HG02623 (cell line): ENCODE measurements at regions not wholly inside any gene's neighbourhood (a gene's known extent, or its start where the extent isn't known, plus 50 kb on each side); places are given as distances from the start of the nearest gene placed in this dataset.

Experiments
- ATAC-seq: cut with Tn5 transposase; IDR thresholded peaks from one replicate; pipeline ENCODE4 v1.9.1; 2021; ENCODE audit warnings: moderate library complexity; ENCODE audit not compliant: unreplicated experiment

DNA sequence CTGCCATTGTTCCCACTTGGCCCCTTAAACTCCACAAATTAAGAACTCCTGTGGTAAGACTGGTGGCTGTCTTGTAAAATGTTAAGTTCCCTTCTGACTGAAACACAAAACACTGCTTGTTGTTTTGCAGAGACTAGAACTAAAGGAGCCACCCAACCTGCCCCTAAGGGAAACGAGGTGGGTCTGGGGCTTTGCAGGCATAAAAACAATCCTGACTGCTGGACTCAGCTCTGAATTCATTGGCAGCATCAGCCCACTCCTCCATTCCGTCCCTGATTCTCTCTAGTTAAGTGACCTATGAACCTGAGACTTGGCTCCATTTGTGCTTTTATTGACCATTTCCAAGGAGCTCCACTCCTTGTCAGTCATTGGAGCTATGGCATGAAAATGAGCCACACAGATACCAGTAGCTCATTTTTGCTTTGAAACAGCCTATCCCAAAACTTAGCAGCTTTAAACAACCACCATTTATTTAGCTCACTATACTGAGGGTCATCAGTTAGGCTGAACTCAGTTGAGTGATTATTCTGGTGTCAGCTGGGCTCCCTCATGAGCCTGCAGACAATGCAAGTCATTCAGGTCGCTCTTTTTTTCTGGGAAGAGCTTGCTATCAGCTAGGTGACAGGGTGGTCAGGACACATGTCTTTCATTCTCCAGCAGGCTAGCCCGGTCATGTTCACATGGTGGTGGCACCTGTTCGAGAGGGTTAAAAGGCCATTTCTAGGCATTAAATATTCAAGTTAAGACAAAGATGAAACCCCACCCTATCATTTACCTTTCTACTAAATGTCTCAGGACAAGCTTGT is 175.1 kb upstream of the CTNNB1 start:
- no peak for ATAC-seq

- no peak for ATAC-seq
Observed at GRCh38 chr3:41026394-41027177, 172.7 kb upstream of the CTNNB1 start.

GRCh38 chr3:41029356-41029755 is 169.9 kb upstream of the CTNNB1 start:
- no peak for ATAC-seq

DNA sequence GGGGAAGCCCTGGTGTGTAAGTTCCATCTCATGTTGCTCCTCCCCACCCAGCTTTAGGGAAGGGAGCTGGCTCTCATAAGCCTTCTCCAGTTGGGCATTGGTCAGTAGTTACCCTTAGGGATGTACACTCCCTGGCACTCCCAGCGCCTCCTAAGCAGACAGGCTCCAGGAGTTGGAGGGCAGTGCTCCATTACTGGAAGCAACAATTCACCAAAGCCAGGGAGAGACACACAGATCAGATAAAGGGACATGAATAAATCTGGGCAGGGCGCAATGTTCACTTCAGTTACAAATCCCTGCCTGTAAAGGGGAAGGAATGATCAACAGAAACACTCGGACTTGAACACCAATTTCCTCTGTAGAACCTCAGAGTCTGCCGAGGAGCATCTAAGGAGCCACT is 169.1 kb upstream of the CTNNB1 start:
- ATAC-seq, result no peak

- no peak for ATAC-seq
Observed at GRCh38 chr3:41031401-41031800, 167.9 kb upstream of the CTNNB1 start.

DNA sequence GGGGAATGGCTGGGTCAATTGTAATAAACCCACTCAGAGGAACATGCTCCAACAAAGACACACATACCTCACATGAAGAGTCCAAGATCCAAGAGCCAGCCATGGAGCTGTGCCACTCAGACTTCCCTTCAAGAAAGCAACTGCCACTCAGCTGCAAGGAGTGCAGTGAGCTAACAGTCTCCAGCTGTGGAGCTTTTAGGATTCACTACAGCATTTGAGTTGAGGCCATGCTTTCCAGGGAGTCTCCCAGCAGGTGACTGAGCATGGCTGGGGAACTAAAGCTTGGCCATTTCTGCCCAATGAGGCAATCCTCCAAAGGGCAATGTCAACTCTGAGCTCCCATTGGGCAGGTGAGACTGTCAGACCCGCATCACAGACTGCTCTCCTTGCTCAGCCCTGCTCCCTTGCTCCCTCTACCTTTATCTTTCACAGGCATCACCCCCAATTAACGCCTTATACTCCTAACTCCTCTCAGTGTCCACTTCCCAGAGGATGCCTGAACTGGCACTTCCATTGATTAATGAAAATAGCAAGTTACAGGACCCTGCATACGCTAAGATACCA is 165.3 kb upstream of the CTNNB1 start:
- ATAC-seq, result no peak

DNA sequence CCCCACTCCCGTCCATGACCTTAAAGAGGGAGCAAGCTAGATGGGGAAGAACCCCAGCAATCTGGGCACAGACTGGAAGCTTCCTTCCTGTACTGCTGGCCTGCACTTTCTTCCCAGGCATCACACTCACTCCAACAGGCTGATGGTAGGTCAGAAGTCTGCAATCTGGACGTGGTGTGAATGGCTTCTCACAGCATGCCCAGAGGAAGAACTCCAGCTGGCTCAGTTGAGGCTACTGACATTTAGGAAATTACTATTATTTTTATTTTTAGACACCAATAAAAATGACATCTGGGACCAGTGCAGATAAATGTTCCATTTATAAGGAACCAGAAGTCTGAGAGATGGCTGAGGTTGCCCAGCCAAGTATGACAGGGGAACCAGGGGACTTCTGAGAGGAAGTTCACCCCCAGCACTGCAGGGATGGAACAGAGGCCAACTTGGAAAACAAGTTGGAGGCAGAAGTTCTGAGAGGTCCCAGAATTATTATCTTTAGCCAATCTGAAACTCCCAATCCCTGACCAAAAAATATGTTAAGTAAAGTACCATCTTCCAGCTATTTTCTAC is 163.8 kb upstream of the CTNNB1 start:
- no peak for ATAC-seq

DNA sequence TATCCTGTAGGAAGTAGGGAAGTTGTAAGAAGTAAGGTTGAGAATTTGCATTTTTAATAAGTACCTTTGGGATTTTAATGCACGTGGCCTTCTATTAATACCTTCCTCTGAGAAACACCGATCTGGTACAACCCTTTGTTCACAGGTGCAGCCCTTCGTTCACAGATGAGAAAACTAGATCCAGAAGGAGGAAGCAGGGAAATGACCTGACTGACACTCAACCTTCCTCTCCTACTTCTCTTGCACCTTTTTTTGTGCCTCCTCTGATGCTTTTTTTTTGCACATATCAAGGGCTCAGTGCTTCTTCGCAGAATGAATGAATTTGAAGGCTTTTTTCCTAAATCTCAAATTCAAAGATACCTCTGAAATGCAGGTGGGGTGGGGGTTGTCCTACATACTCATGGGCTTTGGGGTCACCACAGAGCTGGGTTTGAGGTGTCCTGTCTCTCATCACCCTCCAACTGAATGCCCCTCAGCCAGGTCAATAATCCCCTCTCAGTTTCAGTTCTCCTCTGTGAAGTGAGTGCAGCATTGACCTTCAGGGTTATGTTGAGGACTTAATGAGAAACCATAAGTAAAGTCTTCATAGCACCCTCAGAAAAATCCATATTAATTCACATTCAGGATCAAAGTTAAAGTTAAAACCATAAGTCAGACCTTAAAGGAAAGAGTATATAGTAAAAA is 161.5 kb upstream of the CTNNB1 start:
- no peak for ATAC-seq

DNA sequence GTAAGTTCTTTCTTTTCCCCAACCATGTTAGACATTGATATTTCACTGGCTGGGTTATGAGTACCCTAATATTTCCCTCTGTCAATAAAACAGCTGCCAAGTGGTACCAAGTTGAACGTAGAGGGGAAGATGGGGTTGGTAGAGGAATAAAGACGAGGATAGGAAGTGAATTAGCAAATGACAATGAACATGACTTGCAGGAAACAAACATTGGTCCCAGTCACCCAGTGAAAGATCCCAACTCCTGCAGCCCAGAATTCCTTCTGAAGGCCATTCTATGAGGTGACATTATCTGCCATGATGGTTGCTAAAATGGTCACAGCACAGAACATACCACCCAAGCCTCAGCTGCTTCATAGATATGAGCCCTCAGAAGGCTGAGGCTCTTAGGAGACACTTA is 159.0 kb upstream of the CTNNB1 start:
- ATAC-seq, result no peak

DNA sequence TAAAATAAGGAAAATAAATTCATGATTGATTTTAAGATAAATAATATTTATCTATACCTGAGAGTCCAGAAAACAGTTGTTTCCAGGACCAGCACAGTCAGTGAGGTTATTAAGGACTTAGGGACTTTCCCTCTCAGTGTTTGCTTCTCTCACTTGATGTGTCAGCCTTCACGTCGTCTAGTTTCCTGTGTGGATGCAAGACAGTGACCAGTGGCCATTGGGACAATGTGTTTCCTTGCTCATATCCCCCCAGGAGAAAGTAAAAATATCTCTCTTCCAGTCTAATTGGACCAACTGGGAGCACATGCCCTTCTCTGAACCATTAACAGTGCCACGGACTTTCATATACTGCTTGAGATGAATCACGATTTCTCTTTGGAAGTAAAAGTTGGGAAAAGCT is 157.8 kb upstream of the CTNNB1 start:
- no peak for ATAC-seq

GRCh38 chr3:41041899-41042298 is 157.4 kb upstream of the CTNNB1 start:
- ATAC-seq, result no peak

- no peak for ATAC-seq
Observed at GRCh38 chr3:41044523-41044922, 154.8 kb upstream of the CTNNB1 start.

DNA sequence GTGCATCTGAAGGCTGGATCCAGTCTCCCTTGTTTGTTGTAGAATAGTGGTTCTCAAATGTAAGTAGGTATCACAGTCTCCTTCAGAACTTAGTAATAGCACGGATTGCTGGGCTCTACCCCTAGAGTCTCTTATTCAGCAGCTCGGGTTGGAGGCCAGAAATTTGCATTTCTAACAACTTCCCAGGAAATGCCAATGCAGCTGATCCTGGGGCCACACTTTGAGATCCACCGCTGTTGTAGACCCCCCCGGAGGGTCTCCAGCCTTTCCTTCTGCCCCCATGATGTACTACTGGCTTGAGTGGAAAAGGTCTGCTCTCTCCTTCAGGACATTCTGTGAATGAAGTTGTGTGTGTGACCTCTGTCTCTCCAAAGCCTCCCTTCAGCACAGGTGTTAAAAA is 153.8 kb upstream of the CTNNB1 start:
- ATAC-seq, result no peak

DNA sequence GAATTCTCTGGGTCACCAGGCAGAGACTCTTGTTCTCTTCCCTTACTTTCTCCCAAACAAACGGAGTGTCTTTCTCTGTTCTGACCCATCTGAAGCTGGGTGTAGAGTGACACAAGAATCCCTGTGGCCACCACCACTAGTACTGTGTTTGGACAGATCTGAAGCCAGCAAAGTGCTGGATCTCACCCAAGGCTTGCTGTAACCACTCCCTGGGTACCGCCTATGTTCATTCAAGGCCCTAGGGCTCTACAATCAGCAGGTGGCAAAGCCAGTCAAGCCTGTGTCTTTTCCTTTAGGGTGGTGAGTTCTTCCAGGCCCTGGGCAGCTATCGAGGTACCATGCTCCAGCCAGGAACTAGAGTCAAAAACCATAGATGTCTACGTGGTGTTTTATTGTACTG is 149.2 kb upstream of the CTNNB1 start:
- ATAC-seq, result no peak

GRCh38 chr3:41053220-41053619 is 146.1 kb upstream of the CTNNB1 start:
- no peak for ATAC-seq

GRCh38 chr3:41060106-41060505 is 139.2 kb upstream of the CTNNB1 start:
- no peak for ATAC-seq

DNA sequence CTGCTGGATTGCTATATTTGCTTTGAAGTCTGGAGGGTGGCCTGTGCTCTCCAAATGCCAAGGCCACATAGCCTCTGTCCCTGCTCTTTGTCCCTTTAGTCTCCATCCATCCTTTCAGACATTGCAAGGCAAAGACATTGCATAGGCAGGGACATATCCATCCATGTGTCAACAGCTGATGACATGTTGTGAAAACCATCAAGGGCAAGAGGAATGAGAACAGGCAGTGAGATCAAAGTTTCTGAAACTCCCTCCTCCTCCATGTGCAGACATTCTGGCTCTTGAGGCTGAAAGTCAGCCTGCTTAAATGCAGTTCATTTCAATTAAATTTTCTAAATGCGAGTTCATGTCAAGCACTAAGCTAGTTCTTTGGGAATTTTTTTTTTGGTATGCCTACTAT is 135.2 kb upstream of the CTNNB1 start:
- ATAC-seq, result no peak

DNA sequence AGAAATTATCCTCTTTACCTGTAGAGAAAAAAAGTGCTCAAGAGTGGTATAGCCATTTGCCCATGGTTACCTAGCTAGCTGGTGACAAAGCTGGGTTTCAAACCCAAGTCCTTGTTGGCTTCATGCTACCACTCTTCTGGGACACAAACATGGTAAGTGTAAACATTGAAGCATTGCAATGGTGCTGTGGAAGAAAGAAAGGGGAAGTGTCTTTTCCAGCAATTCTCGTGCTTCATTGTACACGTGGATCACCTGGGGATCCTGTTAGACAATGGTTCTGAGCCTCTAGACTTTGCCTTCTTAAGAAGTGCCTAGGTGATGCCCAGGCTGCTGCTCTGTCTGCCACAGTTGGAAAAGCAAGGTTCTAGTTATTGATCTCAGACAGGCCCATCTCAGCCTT is 134.8 kb upstream of the CTNNB1 start:
- no peak for ATAC-seq

GRCh38 chr3:41065340-41065739 is 134.0 kb upstream of the CTNNB1 start:
- ATAC-seq, result no peak

GRCh38 chr3:41073190-41073589 is 126.1 kb upstream of the CTNNB1 start:
- no peak for ATAC-seq

DNA sequence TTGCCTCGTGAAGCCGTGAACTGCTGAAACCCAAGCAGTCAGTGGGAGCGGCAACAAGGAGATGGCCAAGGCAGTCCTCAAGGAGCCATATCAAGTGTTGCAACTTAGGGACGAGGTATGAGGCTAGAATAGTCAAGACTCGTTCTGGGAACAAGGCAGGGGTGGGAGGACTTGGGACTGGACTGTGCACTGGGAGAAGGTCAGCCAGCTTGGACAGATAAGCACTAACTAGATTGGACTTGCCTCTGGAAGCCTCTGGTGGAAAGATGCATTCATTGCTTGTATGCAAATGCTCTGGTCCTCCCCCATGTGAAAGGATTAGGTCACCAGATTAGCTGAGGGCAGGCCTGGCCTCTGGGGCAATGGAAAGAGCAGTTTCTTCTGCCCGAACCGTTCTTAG is 123.3 kb upstream of the CTNNB1 start:
- ATAC-seq, result no peak
